ENCODE measurements at regions not wholly inside any gene's neighbourhood (a gene's known extent, or its start where the extent isn't known, plus 50 kb on each side); places are given as distances from the start of the nearest gene placed in this dataset.

DNA sequence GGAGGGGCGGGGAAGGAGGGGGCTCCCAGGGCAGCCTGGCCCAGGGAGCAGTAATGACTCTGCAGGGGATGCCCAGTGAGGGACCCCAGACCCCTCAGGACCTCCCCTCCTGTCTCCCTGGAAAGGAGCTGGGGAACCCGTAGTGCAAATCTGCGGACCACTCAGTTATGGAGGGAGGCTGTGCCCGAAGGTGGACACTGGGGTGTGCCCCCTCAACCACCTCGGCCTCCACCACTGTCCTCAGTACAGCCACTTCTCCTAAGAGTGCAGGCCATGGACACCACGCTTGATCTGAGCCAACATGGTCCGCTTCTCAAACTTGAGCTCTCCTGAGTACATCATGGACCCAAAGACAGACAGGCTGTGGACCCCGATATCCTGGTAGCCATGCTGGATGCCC is 378.2 kb upstream of the MAOA start:
- TF ChIP-seq, protein P1, sequence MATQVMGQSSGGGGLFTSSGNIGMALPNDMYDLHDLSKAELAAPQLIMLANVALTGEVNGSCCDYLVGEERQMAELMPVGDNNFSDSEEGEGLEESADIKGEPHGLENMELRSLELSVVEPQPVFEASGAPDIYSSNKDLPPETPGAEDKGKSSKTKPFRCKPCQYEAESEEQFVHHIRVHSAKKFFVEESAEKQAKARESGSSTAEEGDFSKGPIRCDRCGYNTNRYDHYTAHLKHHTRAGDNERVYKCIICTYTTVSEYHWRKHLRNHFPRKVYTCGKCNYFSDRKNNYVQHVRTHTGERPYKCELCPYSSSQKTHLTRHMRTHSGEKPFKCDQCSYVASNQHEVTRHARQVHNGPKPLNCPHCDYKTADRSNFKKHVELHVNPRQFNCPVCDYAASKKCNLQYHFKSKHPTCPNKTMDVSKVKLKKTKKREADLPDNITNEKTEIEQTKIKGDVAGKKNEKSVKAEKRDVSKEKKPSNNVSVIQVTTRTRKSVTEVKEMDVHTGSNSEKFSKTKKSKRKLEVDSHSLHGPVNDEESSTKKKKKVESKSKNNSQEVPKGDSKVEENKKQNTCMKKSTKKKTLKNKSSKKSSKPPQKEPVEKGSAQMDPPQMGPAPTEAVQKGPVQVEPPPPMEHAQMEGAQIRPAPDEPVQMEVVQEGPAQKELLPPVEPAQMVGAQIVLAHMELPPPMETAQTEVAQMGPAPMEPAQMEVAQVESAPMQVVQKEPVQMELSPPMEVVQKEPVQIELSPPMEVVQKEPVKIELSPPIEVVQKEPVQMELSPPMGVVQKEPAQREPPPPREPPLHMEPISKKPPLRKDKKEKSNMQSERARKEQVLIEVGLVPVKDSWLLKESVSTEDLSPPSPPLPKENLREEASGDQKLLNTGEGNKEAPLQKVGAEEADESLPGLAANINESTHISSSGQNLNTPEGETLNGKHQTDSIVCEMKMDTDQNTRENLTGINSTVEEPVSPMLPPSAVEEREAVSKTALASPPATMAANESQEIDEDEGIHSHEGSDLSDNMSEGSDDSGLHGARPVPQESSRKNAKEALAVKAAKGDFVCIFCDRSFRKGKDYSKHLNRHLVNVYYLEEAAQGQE (IDR thresholded peaks at IDR 0.05; ENCODE audit: insufficient read depth in 1 of 2, low read depth in 2 of 2, low read length in 2 of 2), result no peak
- TF ChIP-seq TAF1 (IDR thresholded peaks at IDR 0.05; ENCODE audit: borderline replicate concordance, insufficient read depth, low read length) (no peak), POLR2AphosphoS5 (IDR thresholded peaks at IDR 0.05; ENCODE audit: low read depth, low read length) (no peak), SIN3A (IDR thresholded peaks at IDR 0.05; ENCODE audit: borderline replicate concordance, insufficient read depth, low read length) (no peak)
